Central memory CD8-positive, alpha-beta T cell (primary cell): ENCODE measurements at regions not wholly inside any gene's neighbourhood (a gene's known extent, or its start where the extent isn't known, plus 50 kb on each side); places are given as distances from the start of the nearest gene placed in this dataset.

Experiments
- ATAC-seq: fragments of 150-1000 bp; cut with Tn5 transposase; replicated peaks from 2 replicates; pipeline ENCODE4 v1.10.0; 2022; ENCODE audit warnings: mild to moderate bottlenecking, moderate FRiP score, moderate number of reproducible peaks; ENCODE audit not compliant: poor library complexity, severe bottlenecking; ENCODE audit errors: extremely low read depth
- DNase-seq, 2 donors: peaks; one replicate each; pipeline ENCODE4 v3.0.0; 2021; ENCODE audit warnings: low spot score in 2 of 2
- H3K27ac Mint-ChIP-seq: one replicate; pipeline ENCODE4 v1.8.0; 2022; ENCODE audit warnings: low read depth, mild to moderate bottlenecking, moderate library complexity, mixed read lengths
- H3K27me3 Mint-ChIP-seq: one replicate; pipeline ENCODE4 v1.8.0; 2022; ENCODE audit warnings: mixed read lengths
- H3K36me3 Mint-ChIP-seq: one replicate; pipeline ENCODE4 v1.8.0; 2022; ENCODE audit warnings: mild to moderate bottlenecking, moderate library complexity, mixed read lengths; ENCODE audit not compliant: insufficient read depth
- H3K4me1 Mint-ChIP-seq: one replicate; pipeline ENCODE4 v1.8.0; 2022; ENCODE audit warnings: mixed read lengths
- H3K4me3 Mint-ChIP-seq: one replicate; pipeline ENCODE4 v1.8.0; 2022; ENCODE audit warnings: mild to moderate bottlenecking, moderate library complexity, mixed read lengths
- H3K9me3 Mint-ChIP-seq: one replicate; pipeline ENCODE4 v1.8.0; 2022; ENCODE audit warnings: mixed read lengths

DNA sequence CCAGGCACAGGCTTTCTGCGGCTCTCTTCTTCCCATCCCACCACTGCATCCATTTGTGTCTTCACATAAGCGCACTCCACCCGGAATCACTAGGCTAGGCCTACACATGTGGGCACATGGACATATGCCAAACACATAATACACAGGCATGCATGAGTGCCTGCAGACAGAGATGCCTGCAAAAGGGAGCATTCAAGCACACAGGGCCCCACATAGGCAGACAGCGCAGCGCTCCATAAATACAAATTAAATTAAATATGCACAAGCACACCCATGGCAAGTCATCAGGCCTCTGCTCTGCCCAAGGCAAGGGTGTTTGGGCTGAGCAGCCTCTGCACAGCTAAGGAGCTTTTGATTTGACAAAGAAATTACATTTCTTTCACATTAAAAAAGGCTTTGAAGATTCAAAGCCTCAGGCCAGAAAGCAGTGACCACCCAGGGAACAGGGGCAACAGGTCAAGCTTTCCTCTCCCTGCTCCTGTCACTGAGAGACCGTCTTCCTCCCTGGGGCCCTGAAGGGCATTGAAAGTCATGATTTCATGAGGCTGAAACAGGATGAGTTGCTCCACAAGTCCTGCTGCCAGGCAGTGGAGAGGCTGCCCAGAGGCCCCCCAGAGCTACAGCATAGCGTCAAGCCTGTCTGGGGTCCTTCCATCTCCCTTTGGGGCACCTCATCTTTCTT lies 134.2 kb upstream of the LRFN2 start:
- peaks cover 11% of the 10 kb centered on the region for H3K4me1 Mint-ChIP-seq
- DNase-seq (no peak), ATAC-seq (no peak)
- H3K27ac Mint-ChIP-seq, result no peak overlapping the region
- H3K27me3 Mint-ChIP-seq, result no peaks in the 10 kb centered on the region
- H3K9me3 Mint-ChIP-seq, result no peaks in the 10 kb centered on the region
- H3K36me3 Mint-ChIP-seq, result no peaks in the 10 kb centered on the region
- H3K4me3 Mint-ChIP-seq, result no peak overlapping the region

GRCh38 chr6:40720375-40720748 lies 133.2 kb upstream of the LRFN2 start:
- no peaks in the 10 kb centered on the region for H3K36me3 Mint-ChIP-seq
- no peak overlapping the region for H3K4me3 Mint-ChIP-seq
- DNase-seq (no peak), ATAC-seq (no peak)
- H3K9me3 Mint-ChIP-seq, result no peaks in the 10 kb centered on the region
- no peak overlapping the region for H3K27ac Mint-ChIP-seq
- H3K4me1 Mint-ChIP-seq, result peaks cover 11% of the 10 kb centered on the region
- no peaks in the 10 kb centered on the region for H3K27me3 Mint-ChIP-seq

- DNase-seq, result no peak
- peaks cover 11% of the 10 kb centered on the region for H3K4me1 Mint-ChIP-seq
- H3K4me3 Mint-ChIP-seq, result no peak overlapping the region
- no peaks in the 10 kb centered on the region for H3K27me3 Mint-ChIP-seq
- no peaks in the 10 kb centered on the region for H3K36me3 Mint-ChIP-seq
- H3K27ac Mint-ChIP-seq, result peak overlapping the region; percentile 7
- no peak for ATAC-seq
- no peaks in the 10 kb centered on the region for H3K9me3 Mint-ChIP-seq
Observed at GRCh38 chr6:40719671-40720374, 132.7 kb upstream of the LRFN2 start.

DNA sequence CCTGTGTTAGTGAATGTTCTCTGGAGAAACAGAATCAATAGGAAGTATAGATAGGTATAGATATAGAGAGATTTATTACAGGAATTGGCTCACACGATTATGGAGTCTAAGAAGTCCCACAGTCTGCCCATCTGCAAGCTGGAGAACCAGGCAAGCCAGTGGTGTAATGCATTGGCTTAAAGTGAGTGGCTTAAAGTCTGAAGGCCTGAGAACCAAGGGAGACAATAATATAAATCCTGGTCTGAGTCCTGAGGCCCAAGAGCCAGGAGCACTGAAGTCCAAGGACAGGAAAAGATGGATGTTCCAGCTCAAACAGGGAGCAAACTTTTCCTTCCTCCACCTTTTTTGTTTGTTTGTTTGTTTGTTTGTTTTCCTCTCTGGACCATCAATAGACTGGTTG lies 131.2 kb upstream of the LRFN2 start:
- DNase-seq (no peak), ATAC-seq (no peak)
- Mint-ChIP-seq H3K27me3 (peaks cover 7% of the 10 kb centered on the region), H3K27ac (no peak overlapping the region), H3K36me3 (no peaks in the 10 kb centered on the region), H3K4me1 (peaks cover 11% of the 10 kb centered on the region), H3K4me3 (no peak overlapping the region), H3K9me3 (no peaks in the 10 kb centered on the region)

- H3K9me3 Mint-ChIP-seq, result no peaks in the 10 kb centered on the region
- no peak overlapping the region for H3K4me3 Mint-ChIP-seq
- no peak overlapping the region for H3K27ac Mint-ChIP-seq
- DNase-seq (no peak), ATAC-seq (no peak)
- no peaks in the 10 kb centered on the region for H3K36me3 Mint-ChIP-seq
- H3K4me1 Mint-ChIP-seq, result peaks cover 11% of the 10 kb centered on the region
- H3K27me3 Mint-ChIP-seq, result peaks cover 9% of the 10 kb centered on the region
Observed at GRCh38 chr6:40717411-40718057, 130.4 kb upstream of the LRFN2 start.

DNA sequence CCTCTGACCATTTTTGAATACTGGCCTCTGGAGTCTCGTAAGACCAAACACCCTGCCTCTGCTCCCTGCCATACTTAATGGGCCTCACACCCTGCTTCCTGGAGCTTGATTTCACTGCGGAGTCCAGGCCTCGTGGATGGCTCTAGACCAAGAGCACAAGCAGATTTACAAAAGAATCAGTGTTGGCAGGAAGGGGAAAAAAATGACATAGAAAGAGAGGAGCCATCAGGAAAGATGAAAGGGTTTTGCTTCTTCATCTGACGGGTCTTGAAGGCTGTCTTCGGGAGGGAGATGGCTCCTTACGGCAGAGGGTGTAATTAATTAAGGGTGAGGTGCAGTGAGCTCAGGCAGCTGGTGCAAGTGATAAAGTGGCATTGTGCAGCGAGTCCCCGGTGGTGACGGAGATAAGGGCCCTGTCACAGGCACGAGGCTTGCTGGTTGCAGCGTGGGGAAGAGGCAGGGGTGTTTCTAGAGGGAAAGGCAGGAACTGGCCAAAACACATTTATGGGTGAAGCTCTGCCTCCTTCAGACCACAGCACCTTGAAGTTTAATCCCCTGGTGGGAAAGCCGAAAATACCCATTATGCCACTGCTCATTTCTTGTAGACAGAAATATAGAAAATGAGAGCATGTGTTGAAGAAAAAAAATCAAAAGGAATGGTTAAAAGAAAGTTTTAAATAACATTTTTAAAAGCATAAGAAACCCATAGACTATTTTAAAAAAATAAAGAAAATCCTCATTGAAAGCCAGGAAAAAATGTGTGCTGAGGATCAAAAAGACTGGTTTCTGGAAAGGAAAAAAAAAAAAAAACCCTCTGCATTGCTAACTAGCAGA lies 128.6 kb upstream of the LRFN2 start:
- Mint-ChIP-seq H3K27ac (no peak overlapping the region), H3K36me3 (no peaks in the 10 kb centered on the region), H3K9me3 (no peaks in the 10 kb centered on the region), H3K4me1 (peaks cover 11% of the 10 kb centered on the region), H3K4me3 (no peak overlapping the region), H3K27me3 (peaks cover 9% of the 10 kb centered on the region)
- ATAC-seq (no peak), DNase-seq (no peak)

- ATAC-seq, result no peak
- Mint-ChIP-seq H3K27me3 (peaks cover 9% of the 10 kb centered on the region), H3K4me1 (peaks cover 6% of the 10 kb centered on the region), H3K9me3 (no peaks in the 10 kb centered on the region), H3K4me3 (no peak overlapping the region), H3K27ac (no peak overlapping the region), H3K36me3 (no peaks in the 10 kb centered on the region)
- no peak for DNase-seq
Observed at GRCh38 chr6:40714576-40715564, 127.7 kb upstream of the LRFN2 start.

DNA sequence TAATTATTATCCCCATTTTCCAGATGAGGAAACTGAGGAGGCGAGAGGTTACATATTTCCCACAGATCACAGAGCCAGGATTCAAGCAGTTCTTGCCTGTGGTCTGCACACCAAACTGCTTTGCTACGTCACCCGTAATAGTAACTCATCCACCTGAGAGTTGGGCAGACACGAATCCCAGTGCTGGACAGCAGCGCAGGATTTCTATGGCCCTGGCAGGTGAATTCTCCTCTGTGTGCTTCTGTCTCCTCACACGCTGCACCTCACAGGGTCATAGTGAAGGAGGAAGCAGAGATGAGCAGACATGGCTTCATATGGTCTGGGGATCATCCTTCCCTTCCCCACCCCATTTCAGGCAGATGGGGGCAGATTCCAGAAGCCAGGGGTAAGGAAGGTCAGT lies 127.0 kb upstream of the LRFN2 start:
- H3K36me3 Mint-ChIP-seq, result no peaks in the 10 kb centered on the region
- H3K4me1 Mint-ChIP-seq, result no peaks in the 10 kb centered on the region
- H3K27ac Mint-ChIP-seq, result no peak overlapping the region
- no peak overlapping the region for H3K4me3 Mint-ChIP-seq
- ATAC-seq, result no peak
- no peak for DNase-seq
- peaks cover 9% of the 10 kb centered on the region for H3K27me3 Mint-ChIP-seq
- H3K9me3 Mint-ChIP-seq, result no peaks in the 10 kb centered on the region

- H3K27ac Mint-ChIP-seq, result no peak overlapping the region
- H3K9me3 Mint-ChIP-seq, result no peaks in the 10 kb centered on the region
- H3K36me3 Mint-ChIP-seq, result no peaks in the 10 kb centered on the region
- DNase-seq (no peak), ATAC-seq (no peak)
- no peaks in the 10 kb centered on the region for H3K4me1 Mint-ChIP-seq
- peaks cover 9% of the 10 kb centered on the region for H3K27me3 Mint-ChIP-seq
- no peak overlapping the region for H3K4me3 Mint-ChIP-seq
Observed at GRCh38 chr6:40713002-40713719, 126.0 kb upstream of the LRFN2 start.

DNA sequence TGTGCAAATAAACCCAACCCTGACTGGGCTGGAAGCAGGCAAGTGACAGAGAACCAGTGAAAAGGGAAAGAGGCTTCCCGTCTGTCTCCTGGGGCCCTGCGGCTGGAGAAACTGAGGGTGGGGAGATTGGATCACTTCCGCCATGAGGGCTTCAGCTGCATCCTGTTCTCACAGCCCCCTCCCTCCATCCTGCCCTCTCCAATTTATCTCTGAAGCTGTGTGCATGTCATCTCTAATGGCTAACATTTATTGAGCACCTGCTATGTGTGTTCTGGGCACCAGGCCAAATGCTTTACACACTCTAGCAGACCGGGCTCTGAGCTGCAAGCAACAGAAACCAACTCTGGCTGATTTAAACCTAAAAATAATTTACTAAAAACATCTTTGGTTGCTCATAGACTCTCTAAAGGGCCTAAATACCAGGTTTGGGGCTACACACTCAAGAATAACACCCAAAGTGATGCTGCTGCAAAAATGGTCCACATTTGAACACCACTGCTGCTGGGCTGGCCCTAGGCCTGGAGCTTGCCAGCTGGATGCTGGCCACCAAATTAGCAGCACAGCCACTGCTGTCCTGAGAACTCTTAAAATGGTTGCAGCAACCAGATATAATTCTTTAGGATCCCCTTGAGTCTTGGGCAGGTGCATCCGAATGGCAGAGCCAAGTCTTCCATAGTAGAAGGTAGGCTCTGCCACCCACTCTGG lies 123.6 kb upstream of the LRFN2 start:
- Mint-ChIP-seq H3K4me3 (no peak overlapping the region), H3K9me3 (no peaks in the 10 kb centered on the region), H3K27me3 (peaks cover 18% of the 10 kb centered on the region), H3K4me1 (no peaks in the 10 kb centered on the region), H3K36me3 (no peaks in the 10 kb centered on the region), H3K27ac (no peak overlapping the region)
- no peak for ATAC-seq
- DNase-seq, result no peak

GRCh38 chr6:40708049-40708448 lies 120.9 kb upstream of the LRFN2 start:
- H3K36me3 Mint-ChIP-seq, result no peaks in the 10 kb centered on the region
- H3K4me1 Mint-ChIP-seq, result no peaks in the 10 kb centered on the region
- H3K9me3 Mint-ChIP-seq, result no peaks in the 10 kb centered on the region
- ATAC-seq (no peak), DNase-seq (no peak)
- no peak overlapping the region for H3K4me3 Mint-ChIP-seq
- peaks cover 15% of the 10 kb centered on the region for H3K27me3 Mint-ChIP-seq
- no peak overlapping the region for H3K27ac Mint-ChIP-seq
